Muscle of leg (tissue), 3 donors: ENCODE measurements at regions not wholly inside any gene's neighbourhood (a gene's known extent, or its start where the extent isn't known, plus 50 kb on each side); places are given as distances from the start of the nearest gene placed in this dataset.
A peak's percentile ranks its signal among the peaks of the same experiment; 100 is the strongest.

ENCODE experiments used
- DNase-seq: peaks from one replicate; pipeline ENCODE4 v3.0.0; 2013
- H3K27ac ChIP-seq: one replicate; pipeline ENCODE4 v1.5.1; 2013; ENCODE audit warnings: mild to moderate bottlenecking, low read length, control low read depth
- H3K27me3 ChIP-seq: one replicate; pipeline ENCODE4 v1.6.1; 2013; ENCODE audit warnings: low read length; ENCODE audit not compliant: control insufficient read depth, insufficient read depth
- H3K36me3 ChIP-seq: one replicate; pipeline ENCODE4 v1.6.1; 2013; ENCODE audit warnings: low read length; ENCODE audit not compliant: control insufficient read depth, insufficient read depth
- H3K4me1 ChIP-seq: one replicate; pipeline ENCODE4 v1.6.1; 2013; ENCODE audit warnings: low read length; ENCODE audit not compliant: control insufficient read depth, insufficient read depth
- H3K4me3 ChIP-seq: one replicate; pipeline ENCODE4 v1.5.1; 2013; ENCODE audit warnings: low read length, control low read depth
- H3K9me3 ChIP-seq: replicated peaks from 2 replicates; pipeline ENCODE4 v1.6.1; 2013; ENCODE audit warnings: low read depth, low read length; ENCODE audit not compliant: control insufficient read depth
- WGBS: methylation state at CpG from one replicate; pipeline ENCODE4 v1.1.5; 2013; ENCODE audit warnings: missing lambda C conversion rate; ENCODE audit not compliant: insufficient coverage; 5-methylcytosine and 5-hydroxymethylcytosine counted together

DNA sequence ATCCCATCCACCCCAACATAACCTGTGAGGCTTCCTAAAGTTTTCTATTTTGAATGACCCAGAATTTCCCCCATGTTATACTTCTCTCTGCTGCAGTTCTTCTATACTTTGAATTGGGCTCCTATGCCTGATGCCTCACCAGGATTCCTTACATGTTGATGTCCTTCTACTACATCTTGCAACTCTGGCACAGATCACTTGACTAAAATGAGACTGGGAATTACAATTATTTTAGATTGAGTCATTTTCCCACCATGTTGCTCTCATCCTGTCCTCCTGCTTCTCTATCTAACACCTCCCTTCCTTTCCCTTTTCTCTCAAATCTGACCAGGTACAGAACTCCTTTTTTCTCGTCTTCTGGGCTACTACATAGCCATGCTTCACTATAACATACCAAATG, 314.0 kb upstream of the KCNJ16 start:
- no peaks in the 10 kb centered on the region for H3K4me1 ChIP-seq
- no peaks in the 10 kb centered on the region for H3K9me3 ChIP-seq
- WGBS: 17% methylated on average over 1 of the region's 1 CpG
- no peaks in the 10 kb centered on the region for H3K36me3 ChIP-seq
- no peak for DNase-seq
- H3K4me3 ChIP-seq: no peak overlapping the region
- no peak overlapping the region for H3K27ac ChIP-seq
- no peaks in the 10 kb centered on the region for H3K27me3 ChIP-seq

DNA sequence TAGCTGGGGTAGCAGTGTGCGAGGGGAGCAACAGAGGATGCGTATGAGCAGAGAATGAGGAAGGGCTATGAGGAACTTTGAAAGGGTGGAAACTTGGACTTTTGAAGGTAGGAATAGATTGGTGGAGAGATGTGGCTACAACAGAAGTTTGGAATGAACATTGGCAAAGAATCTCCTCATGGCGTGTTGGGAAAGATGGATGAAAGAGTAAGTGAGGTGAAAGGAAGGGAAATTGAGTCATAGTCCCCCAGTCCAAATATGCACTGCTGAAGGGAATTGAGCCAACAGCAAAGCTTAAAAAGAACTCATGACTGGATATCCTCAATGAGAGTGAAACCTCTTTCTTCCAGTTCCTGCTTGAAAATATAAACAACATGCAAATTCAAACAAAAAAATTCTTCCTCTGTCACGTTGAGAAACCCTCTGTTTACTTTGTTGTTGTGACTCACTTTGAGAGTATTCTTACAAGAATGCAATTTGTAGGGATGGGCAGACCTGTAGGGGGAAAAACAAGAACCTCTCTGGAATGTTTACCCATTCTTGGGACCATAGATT, 313.2 kb upstream of the KCNJ16 start:
- Histone ChIP-seq H3K4me3 (no peak overlapping the region), H3K36me3 (no peaks in the 10 kb centered on the region), H3K4me1 (no peaks in the 10 kb centered on the region), H3K27ac (no peak overlapping the region), H3K27me3 (no peaks in the 10 kb centered on the region), H3K9me3 (no peaks in the 10 kb centered on the region)
- WGBS: 79% methylated on average over 2 of the region's 4 CpGs
- peak; percentile 10 for DNase-seq

DNA sequence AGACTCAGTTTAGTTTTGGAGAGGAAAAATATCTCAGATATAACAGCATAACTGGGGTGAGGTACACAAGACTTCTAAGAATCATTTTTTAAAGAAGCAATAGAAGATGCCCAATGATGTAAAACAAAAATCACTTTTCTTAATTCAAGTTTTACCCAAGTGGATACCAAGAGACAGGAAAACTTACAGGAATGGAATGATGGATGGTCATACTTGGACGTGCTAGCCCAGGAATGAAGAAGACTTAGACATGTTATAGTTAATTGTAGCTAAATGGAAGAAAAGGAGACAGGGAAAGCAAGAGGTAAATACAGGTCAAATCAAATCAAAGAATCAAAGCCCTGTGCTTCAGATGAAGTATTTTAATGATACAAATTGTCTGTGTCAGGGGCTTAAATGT, 312.7 kb upstream of the KCNJ16 start:
- Histone ChIP-seq H3K4me1 (no peaks in the 10 kb centered on the region), H3K27ac (no peak overlapping the region), H3K36me3 (no peaks in the 10 kb centered on the region), H3K4me3 (no peak overlapping the region), H3K9me3 (no peaks in the 10 kb centered on the region), H3K27me3 (no peaks in the 10 kb centered on the region)
- WGBS: no CpG with 5 or more reads among the region's 1 CpG
- DNase-seq: no peak

- H3K27ac ChIP-seq: no peak overlapping the region
- H3K4me3 ChIP-seq: no peak overlapping the region
- no peaks in the 10 kb centered on the region for H3K36me3 ChIP-seq
- no peaks in the 10 kb centered on the region for H3K9me3 ChIP-seq
- no peak for DNase-seq
- no CpG with 5 or more reads among the region's 2 CpGs for WGBS
- H3K4me1 ChIP-seq: no peaks in the 10 kb centered on the region
- no peaks in the 10 kb centered on the region for H3K27me3 ChIP-seq
These were observed 312.3 kb upstream of the KCNJ16 start for GRCh38 chr17:69762766-69763165.

DNA sequence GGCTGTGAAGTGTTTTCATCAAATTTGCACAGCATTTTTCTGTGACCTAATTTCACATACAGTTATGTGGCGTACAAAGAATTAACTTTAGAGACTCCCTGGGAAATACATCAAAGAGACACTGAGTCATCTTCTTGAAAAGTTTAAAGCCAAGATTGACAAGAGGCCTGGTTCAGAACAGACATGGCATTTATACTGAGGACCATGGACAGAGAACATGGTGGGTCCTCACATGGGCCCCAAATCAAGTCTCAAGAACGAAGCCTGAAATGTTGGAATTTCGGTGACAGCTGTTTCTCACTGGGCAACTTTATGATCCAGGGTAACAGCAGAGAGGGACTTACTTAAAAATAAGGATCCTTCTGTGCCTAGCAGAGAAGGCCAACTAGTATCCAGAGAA, 311.5 kb upstream of the KCNJ16 start:
- H3K27me3 ChIP-seq: no peaks in the 10 kb centered on the region
- no peaks in the 10 kb centered on the region for H3K9me3 ChIP-seq
- 80% methylated on average over 2 of the region's 3 CpGs for WGBS
- no peak overlapping the region for H3K4me3 ChIP-seq
- H3K27ac ChIP-seq: no peak overlapping the region
- no peaks in the 10 kb centered on the region for H3K36me3 ChIP-seq
- no peaks in the 10 kb centered on the region for H3K4me1 ChIP-seq
- DNase-seq: peak; percentile 41

GRCh38 chr17:69764146-69764545, 310.9 kb upstream of the KCNJ16 start:
- Histone ChIP-seq H3K27ac (no peak overlapping the region), H3K27me3 (no peaks in the 10 kb centered on the region), H3K9me3 (no peaks in the 10 kb centered on the region), H3K4me1 (no peaks in the 10 kb centered on the region), H3K36me3 (no peaks in the 10 kb centered on the region), H3K4me3 (no peak overlapping the region)
- no peak for DNase-seq
- WGBS: 86% methylated on average over 1 of the region's 1 CpG

DNA sequence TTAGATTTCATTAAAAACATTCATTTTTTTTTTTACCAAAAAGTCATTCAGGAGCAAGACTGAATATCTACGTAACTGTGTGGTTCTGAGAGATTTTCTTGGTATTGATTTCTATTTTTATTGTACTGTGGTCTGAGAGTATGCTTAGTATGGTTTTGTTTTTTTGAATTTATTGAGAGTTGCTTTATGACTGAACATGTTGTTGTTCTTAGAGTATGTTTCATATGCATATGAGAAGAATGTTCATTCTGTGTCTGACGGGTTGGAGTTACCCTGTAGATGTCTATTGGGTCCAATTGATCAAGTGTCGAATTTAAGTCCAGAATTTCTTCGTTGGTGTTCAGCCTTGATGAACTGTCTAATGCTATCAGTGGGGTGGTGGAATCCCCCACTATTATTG, 306.0 kb upstream of the KCNJ16 start:
- Histone ChIP-seq H3K27me3 (no peaks in the 10 kb centered on the region), H3K4me3 (no peak overlapping the region), H3K9me3 (no peaks in the 10 kb centered on the region), H3K36me3 (no peaks in the 10 kb centered on the region), H3K27ac (no peak overlapping the region), H3K4me1 (no peaks in the 10 kb centered on the region)
- DNase-seq: no peak
- no CpG with 5 or more reads among the region's 4 CpGs for WGBS

GRCh38 chr17:69773081-69773480, 301.9 kb upstream of the KCNJ16 start:
- Histone ChIP-seq H3K27me3 (no peaks in the 10 kb centered on the region), H3K4me1 (no peaks in the 10 kb centered on the region), H3K27ac (no peak overlapping the region), H3K4me3 (no peak overlapping the region), H3K36me3 (no peaks in the 10 kb centered on the region), H3K9me3 (no peaks in the 10 kb centered on the region)
- peak; percentile 13 for DNase-seq
- no CpG with 5 or more reads among the region's 3 CpGs for WGBS

DNA sequence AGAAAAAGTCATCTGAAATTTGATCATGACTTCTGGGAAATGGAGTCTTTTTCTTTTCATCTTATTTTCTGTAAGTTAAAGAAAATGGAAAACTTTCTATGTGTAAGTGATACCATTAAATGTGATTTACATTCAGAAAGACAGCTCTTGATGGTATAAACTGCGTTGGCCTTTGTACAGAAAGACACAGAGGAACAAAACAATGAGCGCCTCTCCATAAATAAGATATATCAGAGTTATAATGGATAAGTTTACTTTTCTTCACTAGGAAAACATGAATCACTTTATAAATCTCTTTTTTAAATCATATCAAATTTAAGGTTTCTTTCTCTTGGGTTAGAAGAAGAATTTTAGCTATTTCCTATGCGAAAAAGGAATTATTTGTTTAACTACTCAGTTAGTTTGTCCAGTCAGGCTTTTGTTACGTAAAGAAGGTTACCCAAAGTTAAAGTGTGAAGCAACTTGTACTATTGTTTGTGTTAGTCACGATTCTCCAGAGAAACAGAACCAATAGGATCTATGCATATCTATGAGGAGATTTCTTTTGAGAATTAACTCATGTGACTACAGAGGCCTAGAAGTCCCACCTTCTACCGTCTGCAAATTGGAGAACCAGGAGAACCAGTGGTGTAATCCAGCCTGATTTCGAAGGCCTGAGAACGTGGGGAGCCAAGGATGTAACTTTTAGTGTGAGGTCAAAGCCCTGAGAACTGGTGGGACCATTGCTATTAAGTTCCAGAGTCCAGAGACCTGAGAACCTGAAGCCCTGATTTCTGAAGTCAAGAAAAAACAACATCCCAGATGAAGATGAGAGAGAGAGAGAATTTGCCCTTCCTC, 295.4 kb upstream of the KCNJ16 start:
- Histone ChIP-seq H3K9me3 (no peaks in the 10 kb centered on the region), H3K36me3 (no peaks in the 10 kb centered on the region), H3K4me3 (no peak overlapping the region), H3K4me1 (no peaks in the 10 kb centered on the region), H3K27ac (no peak overlapping the region), H3K27me3 (no peaks in the 10 kb centered on the region)
- WGBS: 86% methylated on average over 3 of the region's 8 CpGs
- DNase-seq: no peak

GRCh38 chr17:69783865-69784264, 291.2 kb upstream of the KCNJ16 start:
- no peak for DNase-seq
- Histone ChIP-seq H3K27me3 (no peaks in the 10 kb centered on the region), H3K4me3 (no peak overlapping the region), H3K4me1 (no peaks in the 10 kb centered on the region), H3K27ac (no peak overlapping the region), H3K36me3 (no peaks in the 10 kb centered on the region), H3K9me3 (no peaks in the 10 kb centered on the region)
- no CpG with 5 or more reads among the region's 3 CpGs for WGBS
